Astrocyte (in vitro differentiated cells and primary cell): ENCODE measurements at regions not wholly inside any gene's neighbourhood (a gene's known extent, or its start where the extent isn't known, plus 50 kb on each side); places are given as distances from the start of the nearest gene placed in this dataset.

Experiments
- DNase-seq: peaks from one replicate; pipeline ENCODE4 v3.0.0-alpha.2; 2010; ENCODE audit warnings: low read depth
- FAIRE-seq: peaks from 2 replicates; lab custom pipeline; 2011; peaks lifted over from hg19 to GRCh38; lab: Jason Lieb, UNC
- H2AFZ ChIP-seq: 2 replicates; pipeline ENCODE4 v1.6.0; 2012; ENCODE audit warnings: low read depth, low read length, inconsistent platforms
- H3K27ac ChIP-seq: 2 replicates; pipeline ENCODE4 v1.5.1; 2011; ENCODE audit warnings: low read depth, low read length, inconsistent platforms
- H3K27me3 ChIP-seq: 2 replicates; pipeline ENCODE4 v1.6.0; 2011; ENCODE audit warnings: low read length, inconsistent platforms; ENCODE audit not compliant: insufficient read depth
- H3K36me3 ChIP-seq: 2 replicates; pipeline ENCODE4 v1.5.1; 2011; ENCODE audit warnings: low read length, inconsistent platforms; ENCODE audit not compliant: insufficient read depth
- H3K4me1 ChIP-seq: 2 replicates; pipeline ENCODE4 v1.5.1; 2011; ENCODE audit warnings: low read length, inconsistent platforms; ENCODE audit not compliant: insufficient read depth
- H3K4me2 ChIP-seq: 2 replicates; pipeline ENCODE4 v1.6.0; 2012; ENCODE audit warnings: low read length, inconsistent platforms
- H3K4me3 ChIP-seq: 2 replicates; pipeline ENCODE4 v1.5.1; 2011; ENCODE audit warnings: low read depth, mild to moderate bottlenecking, low read length, inconsistent platforms; ENCODE audit not compliant: insufficient read depth
- H3K79me2 ChIP-seq: 2 replicates; pipeline ENCODE4 v1.6.0; 2012; ENCODE audit warnings: mild to moderate bottlenecking, low read length, inconsistent platforms; ENCODE audit not compliant: insufficient read depth
- H3K9ac ChIP-seq: 2 replicates; pipeline ENCODE4 v1.6.0; 2012; ENCODE audit warnings: mild to moderate bottlenecking, low read length, inconsistent platforms
- H3K9me3 ChIP-seq: 2 replicates; pipeline ENCODE4 v1.5.1; 2012; ENCODE audit warnings: low read depth, mild to moderate bottlenecking, low read length, inconsistent platforms; ENCODE audit not compliant: insufficient read depth
- H4K20me1 ChIP-seq: 2 replicates; pipeline ENCODE4 v1.6.0; 2012; ENCODE audit warnings: low read length, inconsistent platforms; ENCODE audit not compliant: insufficient read depth
- H3K27ac Mint-ChIP-seq: one replicate; pipeline ENCODE4 v1.8.0; 2021; ENCODE audit warnings: mild to moderate bottlenecking, mixed read lengths; ENCODE audit not compliant: unreplicated experiment
- H3K27me3 Mint-ChIP-seq: one replicate; pipeline ENCODE4 v1.8.0; 2021; ENCODE audit warnings: low read depth, mixed read lengths; ENCODE audit not compliant: unreplicated experiment
- H3K36me3 Mint-ChIP-seq: one replicate; pipeline ENCODE4 v1.8.0; 2021; ENCODE audit warnings: low read depth, mixed read lengths; ENCODE audit not compliant: unreplicated experiment
- H3K4me1 Mint-ChIP-seq: one replicate; pipeline ENCODE4 v1.8.0; 2021; ENCODE audit warnings: low read depth, mixed read lengths; ENCODE audit not compliant: unreplicated experiment
- H3K4me3 Mint-ChIP-seq: one replicate; pipeline ENCODE4 v1.8.0; 2021; ENCODE audit warnings: mild to moderate bottlenecking, moderate library complexity, mixed read lengths; ENCODE audit not compliant: unreplicated experiment
- H3K9me3 Mint-ChIP-seq: one replicate; pipeline ENCODE4 v1.8.0; 2021; ENCODE audit warnings: mild to moderate bottlenecking, mixed read lengths; ENCODE audit not compliant: unreplicated experiment
- CTCF ChIP-seq: IDR thresholded peaks from 2 replicates; pipeline ENCODE4 v1.5.1; 2011; ENCODE audit warnings: low read depth, mild to moderate bottlenecking, inconsistent platforms, low read length, moderate library complexity; ENCODE audit not compliant: insufficient read depth
- EZH2 ChIP-seq: IDR thresholded peaks from 2 replicates; pipeline ENCODE4 v1.6.1; 2012; ENCODE audit warnings: mild to moderate bottlenecking, low read length, inconsistent platforms; ENCODE audit not compliant: insufficient read depth

- H3K36me3 Mint-ChIP-seq: no peaks in the 10 kb centered on the region
- no peak for TF ChIP-seq CTCF
- no peak for TF ChIP-seq EZH2
Measured at GRCh38 chr3:166556955-166557354, 719.7 kb upstream of the BCHE start.

GRCh38 chr3:166554023-166554422 is 716.8 kb upstream of the BCHE start:
- FAIRE-seq (no peak), DNase-seq (peak; percentile 9)
- H3K27ac ChIP-seq: no peak overlapping the region
- H3K36me3 ChIP-seq: no peaks in the 10 kb centered on the region
- H2AFZ ChIP-seq: no peak overlapping the region
- Mint-ChIP-seq H3K27me3 (peaks cover 3% of the 10 kb centered on the region), H3K4me1 (no peaks in the 10 kb centered on the region), H3K27ac (no peak overlapping the region), H3K9me3 (no peaks in the 10 kb centered on the region), H3K4me3 (no peak overlapping the region), H3K36me3 (no peaks in the 10 kb centered on the region)
- no peaks in the 10 kb centered on the region for H3K79me2 ChIP-seq
- no peak overlapping the region for H3K4me3 ChIP-seq
- no peak overlapping the region for H3K9ac ChIP-seq
- no peak overlapping the region for H3K4me2 ChIP-seq
- H3K9me3 ChIP-seq: no peaks in the 10 kb centered on the region
- H3K4me1 ChIP-seq: no peaks in the 10 kb centered on the region
- H3K27me3 ChIP-seq: no peaks in the 10 kb centered on the region
- H4K20me1 ChIP-seq: no peaks in the 10 kb centered on the region
- TF ChIP-seq EZH2 (no peak), CTCF (no peak)

More at GRCh38 chr3:166556955-166557354, 719.7 kb upstream of the BCHE start:
- Histone ChIP-seq H3K4me1 (no peaks in the 10 kb centered on the region), H3K36me3 (no peaks in the 10 kb centered on the region), H3K79me2 (no peaks in the 10 kb centered on the region), H4K20me1 (no peaks in the 10 kb centered on the region), H3K9me3 (no peaks in the 10 kb centered on the region), H3K27me3 (no peaks in the 10 kb centered on the region), H3K9ac (no peak overlapping the region), H2AFZ (no peak overlapping the region), H3K4me2 (no peak overlapping the region), H3K4me3 (no peak overlapping the region), H3K27ac (no peak overlapping the region)
- peaks cover 2% of the 10 kb centered on the region for H3K9me3 Mint-ChIP-seq
- no peaks in the 10 kb centered on the region for H3K4me1 Mint-ChIP-seq
- peaks cover 3% of the 10 kb centered on the region for H3K27me3 Mint-ChIP-seq
- H3K4me3 Mint-ChIP-seq: no peak overlapping the region
- no peak overlapping the region for H3K27ac Mint-ChIP-seq
- DNase-seq (no peak), FAIRE-seq (no peak)

- Histone ChIP-seq H4K20me1 (no peaks in the 10 kb centered on the region), H3K9ac (no peak overlapping the region), H3K27ac (no peak overlapping the region), H3K36me3 (no peaks in the 10 kb centered on the region), H3K79me2 (no peaks in the 10 kb centered on the region), H3K9me3 (peaks cover 8% of the 10 kb centered on the region), H3K4me1 (no peaks in the 10 kb centered on the region), H3K4me3 (no peak overlapping the region), H2AFZ (no peak overlapping the region), H3K27me3 (no peaks in the 10 kb centered on the region), H3K4me2 (no peak overlapping the region)
- no peaks in the 10 kb centered on the region for H3K36me3 Mint-ChIP-seq
- no peak for FAIRE-seq
- no peak for DNase-seq
- H3K9me3 Mint-ChIP-seq: no peaks in the 10 kb centered on the region
- H3K4me1 Mint-ChIP-seq: peaks cover 2% of the 10 kb centered on the region
- no peak overlapping the region for H3K4me3 Mint-ChIP-seq
- H3K27me3 Mint-ChIP-seq: no peaks in the 10 kb centered on the region
- TF ChIP-seq EZH2 (no peak), CTCF (no peak)
- H3K27ac Mint-ChIP-seq: no peak overlapping the region
Measured at GRCh38 chr3:166533740-166534139, 696.5 kb upstream of the BCHE start.
